ENCODE measurements at regions not wholly inside any gene's neighbourhood (a gene's known extent, or its start where the extent isn't known, plus 50 kb on each side); places are given as distances from the start of the nearest gene placed in this dataset.

DNA sequence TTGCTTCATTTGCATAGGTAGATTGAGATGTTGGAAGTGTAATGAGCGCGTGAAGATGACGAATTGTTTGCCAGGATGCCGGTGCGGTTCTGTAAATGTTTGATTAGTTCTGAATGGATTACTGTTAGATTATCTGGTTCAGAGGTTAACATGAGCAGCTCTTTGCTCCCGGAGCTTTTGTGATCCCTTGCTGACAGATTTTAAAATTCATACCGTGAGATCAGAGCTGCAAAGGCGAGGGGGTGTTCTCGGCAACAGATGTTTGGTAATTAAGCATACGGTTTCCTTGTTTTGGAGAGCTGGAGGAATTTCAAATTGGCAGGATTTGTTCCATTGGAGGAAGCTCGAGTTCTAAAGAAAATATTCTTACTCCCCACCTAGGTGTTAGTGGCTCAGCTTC is 237.8 kb upstream of the GPR26 start:
- TF ChIP-seq POLR2A (IDR thresholded peaks at IDR 0.05; ENCODE audit: low read depth, low read length) (no peak), SPI1 (IDR thresholded peaks at IDR 0.05; ENCODE audit: low read depth, low read length) (no peak), POLR2AphosphoS5 (IDR thresholded peaks at IDR 0.05; ENCODE audit: low read depth, low read length) (no peak), TAF1 (IDR thresholded peaks at IDR 0.05; ENCODE audit: low read depth, low read length) (no peak), POU2F2 (IDR thresholded peaks at IDR 0.05; ENCODE audit: low read depth, low read length) (no peak), PAX5 (IDR thresholded peaks at IDR 0.05; ENCODE audit: insufficient read depth, low read length, severe bottlenecking) (no peak)
